Left lung (tissue), 4 donors: ENCODE measurements at regions not wholly inside any gene's neighbourhood (a gene's known extent, or its start where the extent isn't known, plus 50 kb on each side); places are given as distances from the start of the nearest gene placed in this dataset.

ENCODE experiments used
- ATAC-seq: fragments of 200-7000 bp; cut with Tn5 transposase; one replicate; pipeline ENCODE4 v1.9.1; 2020; ENCODE audit warnings: moderate library complexity
- DNase-seq, 4 donors: peaks; one replicate each; pipeline ENCODE4 v3.0.0-alpha.2; 2013 to 2020
- H3K27ac ChIP-seq, 2 donors: fragments of 200-600 bp; sonication (generic) in 1 of 2; one replicate each; pipeline versions ENCODE4 v1.5.0 to v1.8.0; 2020 to 2021
- H3K27me3 ChIP-seq, 2 donors: fragments of 200-600 bp; sonication (generic) in 1 of 2; one replicate each; pipeline versions ENCODE4 v1.5.0 to v1.8.0; 2020 to 2021
- H3K36me3 ChIP-seq, 2 donors: fragments of 200-600 bp; sonication (generic) in 1 of 2; one replicate each; pipeline versions ENCODE4 v1.5.0 to v1.8.0; 2020 to 2021
- H3K4me1 ChIP-seq, 2 donors: fragments of 200-600 bp; one replicate each; pipeline ENCODE4 v1.8.0; 2021
- H3K4me3 ChIP-seq, 2 donors: fragments of 200-600 bp; sonication (generic) in 1 of 2; one replicate each; pipeline versions ENCODE4 v1.5.0 to v1.8.0; 2020 to 2021; ENCODE audit warnings: mild to moderate bottlenecking in 1 of 2
- H3K9me3 ChIP-seq, 2 donors: fragments of 200-600 bp; sonication (generic) in 1 of 2; one replicate each; pipeline versions ENCODE4 v1.5.0 to v1.8.0; 2020 to 2021
- CTCF ChIP-seq, 2 donors: fragments of 200-600 bp; sonication (generic) in 1 of 2; IDR thresholded peaks; one replicate each; pipeline versions ENCODE4 v1.5.0 to v1.8.0; 2021; ENCODE audit warnings: antibody characterized with exemption in 2 of 2
- intact Hi-C, 2 donors: fragments of 100-400 bp; cut with DNase I; formaldehyde crosslinking; loops; one replicate each; pipeline versions ENCODE4 v1.11.2 to v1.14.2; 2022
- donor health status: DM: no; HTN: yes; CAD: no.
- donor health status: DM: no; HTN: no; CAD: no.

- intact Hi-C loops, result no loop called here
- TF ChIP-seq CTCF (IDR thresholded peaks at IDR 0.05), result no peak
Measured at GRCh38 chr5:121608826-121609225, 242.9 kb upstream of the FTMT start.

GRCh38 chr5:121624035-121624434 is 227.6 kb upstream of the FTMT start:
- Histone ChIP-seq H3K4me3 (no peak overlapping the region), H3K27me3 (no peaks in the 10 kb centered on the region), H3K27ac (no peak overlapping the region), H3K36me3 (no peaks in the 10 kb centered on the region), H3K4me1 (no peaks in the 10 kb centered on the region), H3K9me3 (no peaks in the 10 kb centered on the region)
- no peak for DNase-seq
- intact Hi-C loops, result no loop called here
- ATAC-seq, result no peak
- no peak for TF ChIP-seq CTCF (IDR thresholded peaks at IDR 0.05)

More at GRCh38 chr5:121608826-121609225, 242.9 kb upstream of the FTMT start:
- ATAC-seq (no peak), DNase-seq (no peak)
- Histone ChIP-seq H3K27me3 (no peaks in the 10 kb centered on the region), H3K36me3 (no peaks in the 10 kb centered on the region), H3K4me1 (no peaks in the 10 kb centered on the region), H3K27ac (no peak overlapping the region), H3K9me3 (peaks cover 0 to 19% of the 10 kb centered on the region in 2 donors), H3K4me3 (no peak overlapping the region)

DNA sequence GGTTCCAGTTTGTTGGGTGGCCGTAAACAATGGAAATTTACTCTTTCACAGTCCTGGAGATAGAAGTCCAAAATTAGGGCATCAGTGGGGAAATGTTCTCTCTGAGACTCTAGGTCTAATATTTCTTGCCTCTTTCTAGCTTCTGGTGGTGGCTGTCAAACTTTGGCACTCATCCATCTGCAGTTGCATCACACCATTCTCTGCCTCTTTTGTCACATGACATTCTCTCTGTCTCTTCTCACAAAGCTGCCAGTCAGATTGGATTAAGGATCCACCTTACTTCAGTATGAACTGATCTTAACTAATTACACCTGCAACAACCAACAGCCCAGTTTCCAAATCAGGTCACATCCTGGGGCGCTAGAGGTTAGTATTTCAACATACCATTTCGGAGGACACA is 222.9 kb upstream of the FTMT start:
- intact Hi-C loops, result no loop called here
- H3K27me3 ChIP-seq, result no peaks in the 10 kb centered on the region
- no peak for ATAC-seq
- no peak for TF ChIP-seq CTCF (IDR thresholded peaks at IDR 0.05)
- H3K9me3 ChIP-seq, result no peaks in the 10 kb centered on the region
- no peaks in the 10 kb centered on the region for H3K4me1 ChIP-seq
- no peak for DNase-seq
- no peaks in the 10 kb centered on the region for H3K36me3 ChIP-seq
- H3K4me3 ChIP-seq, result no peak overlapping the region
- no peak overlapping the region for H3K27ac ChIP-seq

DNA sequence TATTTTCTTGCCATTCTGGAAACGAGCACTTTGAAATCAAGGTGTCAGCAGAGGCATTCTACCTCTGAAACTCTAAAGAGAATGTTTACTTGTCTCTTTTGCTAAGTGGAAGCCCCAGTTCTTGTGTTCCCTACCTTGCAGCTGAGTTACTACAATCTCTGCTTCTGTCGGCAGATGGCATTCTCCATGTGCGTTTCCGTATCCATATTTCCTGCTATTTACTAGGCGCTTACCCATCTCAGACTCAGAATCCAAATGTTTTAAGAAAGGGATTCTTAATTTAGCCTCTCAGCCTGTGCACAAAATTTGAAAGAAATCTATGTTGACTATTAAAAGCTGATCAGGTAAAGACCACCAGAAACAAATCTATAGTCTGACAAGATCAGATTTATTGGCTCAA is 221.3 kb upstream of the FTMT start:
- H3K9me3 ChIP-seq, result no peaks in the 10 kb centered on the region
- intact Hi-C loops, result no loop called here
- no peaks in the 10 kb centered on the region for H3K27me3 ChIP-seq
- no peaks in the 10 kb centered on the region for H3K4me1 ChIP-seq
- ATAC-seq, result peak; percentile 33
- no peak overlapping the region for H3K27ac ChIP-seq
- no peaks in the 10 kb centered on the region for H3K36me3 ChIP-seq
- no peak overlapping the region for H3K4me3 ChIP-seq
- peak in 1 of 4 donors; percentile 32 for DNase-seq
- TF ChIP-seq CTCF (IDR thresholded peaks at IDR 0.05), result no peak

- Histone ChIP-seq H3K27me3 (no peaks in the 10 kb centered on the region), H3K36me3 (no peaks in the 10 kb centered on the region), H3K27ac (no peak overlapping the region), H3K4me3 (no peak overlapping the region), H3K4me1 (no peaks in the 10 kb centered on the region), H3K9me3 (no peaks in the 10 kb centered on the region)
- DNase-seq (no peak), ATAC-seq (no peak)
- no peak for TF ChIP-seq CTCF (IDR thresholded peaks at IDR 0.05)
- intact Hi-C loops, result no loop called here
Measured at GRCh38 chr5:121634946-121635345, 216.7 kb upstream of the FTMT start.
